K562 (cell line): ENCODE measurements at regions not wholly inside any gene's neighbourhood (a gene's known extent, or its start where the extent isn't known, plus 50 kb on each side); places are given as distances from the start of the nearest gene placed in this dataset.

ENCODE experiments used
- ATAC-seq: fragments of 200-7000 bp; cut with Tn5 transposase; 3 replicates; pipeline ENCODE4 v1.9.1; 2020; ENCODE audit warnings: moderate library complexity
- BruUV-seq: library from RNA; stranded (reverse); fragments of 400-500 nt; replicated peaks from 2 replicates; lab custom pipeline; 2021; lab: Mats Ljungman, UMichigan
- CTCF ChIA-PET: fragments of 300-600 bp; formaldehyde crosslinking; extraction: SDS; loops from one replicate; lab custom pipeline; 2021; ENCODE audit warnings: low intra/inter-chr PET ratio; lab: Yijun Ruan, JAX
- POLR2A ChIA-PET: fragments of 300-600, 350-650 bp; sonication (Branson Sonifier 250); formaldehyde crosslinking; extraction: SDS; loops from one replicate; lab custom pipeline; 2021; ENCODE audit warnings: antibody characterized with exemption, inconsistent platforms; lab: Yijun Ruan, JAX
- DNase-seq, 4 experiments: peaks; one replicate each; pipeline versions ENCODE4 v3.0.0 to v3.0.0-alpha.2; 2011 to 2018; ENCODE audit warnings: low spot score in 3 of 4, mixed read lengths in 3 of 4; ENCODE audit errors: extremely low read depth in 1 of 4
- FAIRE-seq: peaks from 2 replicates; lab custom pipeline; 2011; peaks lifted over from hg19 to GRCh38; lab: Jason Lieb, UNC
- H2AFZ ChIP-seq: 2 replicates; pipeline ENCODE4 v1.6.0; 2011; ENCODE audit warnings: low read depth, low read length, control low read depth, inconsistent platforms
- H3K27ac ChIP-seq: fragments of 200-600 bp; 3 replicates; pipeline ENCODE4 v1.8.0; 2011; ENCODE audit warnings: low read depth, mild to moderate bottlenecking, control low read depth, inconsistent platforms, low read length, moderate library complexity, mixed read lengths; ENCODE audit errors: extremely low read depth
- H3K27me3 ChIP-seq, 2 experiments: fragments of 300-600 bp in 1 of 2; 2 replicates in 1 of 2; 3 replicates in 1 of 2; pipeline versions ENCODE4 v1.6.0 to v1.8.0; 2011; ENCODE audit warnings: inconsistent platforms in 2 of 2, low read length in 2 of 2, mild to moderate bottlenecking in 1 of 2, mixed read lengths in 1 of 2, moderate library complexity in 1 of 2; ENCODE audit not compliant: control insufficient read depth in 2 of 2, insufficient read depth in 2 of 2
- H3K36me3 ChIP-seq: fragments of 300-600 bp; 3 replicates; pipeline ENCODE4 v1.8.0; 2011; ENCODE audit warnings: mild to moderate bottlenecking, low read length, inconsistent platforms; ENCODE audit not compliant: control insufficient read depth, insufficient read depth
- H3K4me1 ChIP-seq, 2 experiments: fragments of 200-600 bp in 1 of 2; replicated peaks in 1 of 2; 2 replicates in 1 of 2; 3 replicates in 1 of 2; pipeline versions ENCODE4 v1.5.1 to v1.8.0; 2011; ENCODE audit warnings: inconsistent platforms in 2 of 2, low read length in 2 of 2, mild to moderate bottlenecking in 1 of 2, mixed read lengths in 1 of 2, moderate library complexity in 1 of 2; ENCODE audit not compliant: control insufficient read depth in 2 of 2, insufficient read depth in 2 of 2
- H3K4me2 ChIP-seq: 2 replicates; pipeline ENCODE4 v1.6.1; 2011; ENCODE audit warnings: low read length, control low read depth, inconsistent platforms, mixed read lengths; ENCODE audit not compliant: insufficient read depth
- H3K4me3 ChIP-seq: fragments of 200-600 bp; sonication (generic), shearing (Covaris generic); 2 replicates; pipeline ENCODE4 v1.5.1; 2016; ENCODE audit warnings: control low read depth, inconsistent platforms
- H3K79me2 ChIP-seq: fragments of 200-600 bp; 3 replicates; pipeline ENCODE4 v1.8.0; 2011; ENCODE audit warnings: low read length, inconsistent platforms; ENCODE audit not compliant: control insufficient read depth, insufficient read depth
- H3K9ac ChIP-seq, 2 experiments: 2 replicates each; pipeline versions ENCODE4 v1.6.0 to v1.6.1; 2011; ENCODE audit warnings: low read depth in 2 of 2, low read length in 2 of 2, control low read depth in 1 of 2, inconsistent platforms in 1 of 2, mild to moderate bottlenecking in 1 of 2, mixed read lengths in 1 of 2; ENCODE audit not compliant: insufficient read depth in 1 of 2
- H3K9me1 ChIP-seq: one replicate; pipeline ENCODE4 v1.6.0; 2011; ENCODE audit warnings: inconsistent platforms, mild to moderate bottlenecking, low read length, moderate library complexity; ENCODE audit not compliant: control insufficient read depth, insufficient read depth
- H3K9me3 ChIP-seq: replicated peaks from 2 replicates; pipeline ENCODE4 v1.5.1; 2011; ENCODE audit warnings: low read depth, low read length, inconsistent platforms; ENCODE audit not compliant: control insufficient read depth, insufficient read depth
- H4K20me1 ChIP-seq: replicated peaks from 2 replicates; pipeline ENCODE4 v1.6.1; 2011; ENCODE audit warnings: low read length, inconsistent platforms, mixed read lengths; ENCODE audit not compliant: control insufficient read depth, insufficient read depth
- BCLAF1 ChIP-seq, 2 experiments: fragments of 450-650 bp in 1 of 2; IDR thresholded peaks; 2 replicates each; pipeline ENCODE4 v1.6.1; 2011 to 2017; ENCODE audit warnings: low read depth in 2 of 2, antibody characterized with exemption in 1 of 2, borderline replicate concordance in 1 of 2, low read length in 1 of 2, mild to moderate bottlenecking in 1 of 2, mixed read lengths in 1 of 2; ENCODE audit not compliant: control insufficient read depth in 1 of 2
- CBFA2T3 ChIP-seq: fragments of 450-650 bp; IDR thresholded peaks from 2 replicates; pipeline ENCODE4 v1.6.1; 2017
- CUX1 ChIP-seq: fragments of 200-800 bp; sonication (Bioruptor generic); IDR thresholded peaks from 2 replicates; pipeline ENCODE4 v1.6.1; 2016; ENCODE audit warnings: missing genetic modification characterization, missing compliant biosample characterization
- KLF16 ChIP-seq: IDR thresholded peaks from 2 replicates; pipeline ENCODE4 v1.6.1; 2016; ENCODE audit warnings: antibody characterized with exemption
- SNRNP70 ChIP-seq: fragments of 200-400 bp; formaldehyde crosslinking; optimal IDR thresholded peaks from 2 replicates; pipeline ENCODE3; 2017; ENCODE audit warnings: low read depth, low read length
- THRA ChIP-seq: fragments of 450-650 bp; IDR thresholded peaks from 2 replicates; pipeline ENCODE4 v1.6.1; 2017; ENCODE audit warnings: mild to moderate bottlenecking, moderate library complexity
- XRCC5 ChIP-seq: fragments of 200-400 bp; formaldehyde crosslinking; IDR thresholded peaks from 2 replicates; pipeline ENCODE4 v1.6.1; 2017; ENCODE audit warnings: low read depth, mild to moderate bottlenecking, low read length
- ZNF217 ChIP-seq: sonication (generic); formaldehyde crosslinking; IDR thresholded peaks from 2 replicates; pipeline ENCODE4 v1.8.0; 2022; ENCODE audit warnings: mild to moderate bottlenecking, missing genetic modification reagents
- WGBS: fragments of 100-300 bp; shearing (Covaris generic); methylation state at CpG from one replicate; pipeline ENCODE4 v1.1.6; 2016; ENCODE audit warnings: low coverage, mixed read lengths; ENCODE audit not compliant: insufficient coverage; ENCODE audit errors: missing lambda C conversion rate; 5-methylcytosine and 5-hydroxymethylcytosine counted together
- in situ Hi-C: fragments of 300-500 bp; cut with MboI; formaldehyde crosslinking; loops from 4 replicates; pipeline ENCODE4 v1.15.0; 2018; ENCODE audit warnings: inconsistent platforms, mixed read lengths
- intact Hi-C: fragments of 100-400 bp; cut with micrococcal nuclease; formaldehyde crosslinking; loops from 2 replicates; pipeline ENCODE4 v1.14.2; 2022

GRCh38 chr10:124174673-124175645 is 81.6 kb upstream of the CHST15 start:
- Histone ChIP-seq H2AFZ (no peak overlapping the region), H3K27ac (no peak overlapping the region), H3K4me1 (no peaks in the 10 kb centered on the region), H3K79me2 (no peaks in the 10 kb centered on the region), H3K27me3 (peaks cover 0 to 30% of the 10 kb centered on the region in 2 experiments; a peak in 2 of 5 replicates), H4K20me1 (no peaks in the 10 kb centered on the region), H3K36me3 (no peaks in the 10 kb centered on the region), H3K4me2 (no peak overlapping the region), H3K9ac (no peak overlapping the region), H3K9me1 (no peaks in the 10 kb centered on the region), H3K4me3 (no peak overlapping the region), H3K9me3 (no peaks in the 10 kb centered on the region)
- no peak for TF ChIP-seq CUX1 (CRISPR knock-in tag)
- no peak for TF ChIP-seq CBFA2T3
- TF ChIP-seq BCLAF1 (IDR thresholded peaks at IDR 0.05; ENCODE audit: borderline replicate concordance in 1 of 2, control insufficient read depth in 1 of 2, low read depth in 2 of 2, low read length in 1 of 2), result no peak
- no peak for TF ChIP-seq KLF16
- no peak for TF ChIP-seq ZNF217 (CRISPR knock-in tag)
- TF ChIP-seq THRA, result no peak
- no peak for TF ChIP-seq XRCC5
- no peak for TF ChIP-seq SNRNP70
- POLR2A ChIA-PET, result interaction anchor here (0.7 kb wide), 2 partner anchors 113 to 811 kb away, joined by 3 read pairs; no protein-coding TSS in a partner anchor
- intact Hi-C loops (no loop called here), in situ Hi-C loops (no loop called here)
- BruUV-seq, result no TSS peak
- 0% methylated on average over 8 of the region's 10 CpGs for WGBS
- ATAC-seq, result no peak
- CTCF ChIA-PET, result no interaction called here
- DNase-seq, result no peak
- no peak for FAIRE-seq
